A673 (cell line): ENCODE measurements at regions not wholly inside any gene's neighbourhood (a gene's known extent, or its start where the extent isn't known, plus 50 kb on each side); places are given as distances from the start of the nearest gene placed in this dataset.

Experiments
- EZH2 ChIP-seq: fragments of 200-600 bp; sonication (generic); IDR thresholded peaks from 2 replicates; pipeline ENCODE4 v1.6.1; 2017; ENCODE audit warnings: borderline replicate concordance, low read depth, mild to moderate bottlenecking, mixed read lengths, antibody characterized with exemption, low read length; ENCODE audit not compliant: poor library complexity, severe bottlenecking
- TF ChIP-seq, protein P1 (sequence below): fragments of 300-800, 200-600 bp; sonication (generic); conservative IDR thresholded peaks from 2 replicates; pipeline ENCODE4 v1.5.1; 2017; ENCODE audit warnings: low read depth, mild to moderate bottlenecking, antibody characterized with exemption, low read length, moderate library complexity, mixed read lengths

DNA sequence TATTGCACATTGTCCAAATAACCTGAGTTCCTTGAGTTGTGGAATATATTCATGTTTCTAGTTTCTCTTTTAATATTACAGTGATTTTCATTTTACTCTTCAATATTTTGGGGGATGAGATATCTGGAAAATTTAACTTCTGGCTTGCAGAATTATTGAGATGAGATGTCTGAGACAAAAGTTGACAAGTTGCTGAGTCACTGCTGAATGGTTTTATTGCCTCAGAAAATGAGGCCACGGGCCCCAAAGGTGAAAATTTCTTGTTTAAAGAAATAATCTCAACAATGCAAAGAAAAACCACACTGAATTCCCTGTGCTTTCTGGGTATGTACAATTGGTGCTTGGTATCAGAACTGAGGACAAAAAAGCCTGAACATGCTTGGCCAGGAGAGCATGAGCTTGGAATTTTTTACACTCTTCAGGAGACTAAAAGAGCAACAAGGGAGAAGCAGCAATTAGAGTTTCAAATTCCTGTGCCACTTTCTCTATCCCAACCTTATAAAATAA lies 129.2 kb upstream of the TOM1L1 start:
- TF ChIP-seq, protein P1, sequence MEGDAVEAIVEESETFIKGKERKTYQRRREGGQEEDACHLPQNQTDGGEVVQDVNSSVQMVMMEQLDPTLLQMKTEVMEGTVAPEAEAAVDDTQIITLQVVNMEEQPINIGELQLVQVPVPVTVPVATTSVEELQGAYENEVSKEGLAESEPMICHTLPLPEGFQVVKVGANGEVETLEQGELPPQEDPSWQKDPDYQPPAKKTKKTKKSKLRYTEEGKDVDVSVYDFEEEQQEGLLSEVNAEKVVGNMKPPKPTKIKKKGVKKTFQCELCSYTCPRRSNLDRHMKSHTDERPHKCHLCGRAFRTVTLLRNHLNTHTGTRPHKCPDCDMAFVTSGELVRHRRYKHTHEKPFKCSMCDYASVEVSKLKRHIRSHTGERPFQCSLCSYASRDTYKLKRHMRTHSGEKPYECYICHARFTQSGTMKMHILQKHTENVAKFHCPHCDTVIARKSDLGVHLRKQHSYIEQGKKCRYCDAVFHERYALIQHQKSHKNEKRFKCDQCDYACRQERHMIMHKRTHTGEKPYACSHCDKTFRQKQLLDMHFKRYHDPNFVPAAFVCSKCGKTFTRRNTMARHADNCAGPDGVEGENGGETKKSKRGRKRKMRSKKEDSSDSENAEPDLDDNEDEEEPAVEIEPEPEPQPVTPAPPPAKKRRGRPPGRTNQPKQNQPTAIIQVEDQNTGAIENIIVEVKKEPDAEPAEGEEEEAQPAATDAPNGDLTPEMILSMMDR = no peak
- no peak for TF ChIP-seq EZH2
